ENCODE measurements at regions not wholly inside any gene's neighbourhood (a gene's known extent, or its start where the extent isn't known, plus 50 kb on each side); places are given as distances from the start of the nearest gene placed in this dataset.

- no peak for TF ChIP-seq CTCF (IDR thresholded peaks at IDR 0.05)
- H3K36me3 ChIP-seq (ENCODE audit: insufficient read depth, low read length): no peaks in the 10 kb centered on the region
- H3K27ac ChIP-seq (ENCODE audit: low read depth in 1 of 2, low read length in 2 of 2): no peak overlapping the region
- Mint-ChIP-seq H3K36me3 (ENCODE audit: low read depth) (no peaks in the 10 kb centered on the region), H3K27me3 (no peaks in the 10 kb centered on the region), H3K9me3 (peaks cover 2% of the 10 kb centered on the region), H3K4me3 (no peak overlapping the region), H3K27ac (no peak overlapping the region), H3K4me1 (ENCODE audit: low read depth) (no peaks in the 10 kb centered on the region)
- H3K4me1 ChIP-seq (ENCODE audit: insufficient read depth, low read length): no peaks in the 10 kb centered on the region
- intact Hi-C loops (cut with DNase I, micrococcal nuclease): no loop called here
- POLR2A ChIA-PET: no interaction called here
- DNase-seq (no peak), ATAC-seq (ENCODE audit: poor library complexity) (no peak)
- CTCF ChIA-PET: no interaction called here
- peaks cover 0 to 5% of the 10 kb centered on the region in 2 experiments for H3K9me3 ChIP-seq (ENCODE audit: control insufficient read depth in 1 of 2, insufficient read depth in 1 of 2, low read length in 2 of 2)
- no peak overlapping the region for H3K4me3 ChIP-seq (ENCODE audit: low read length)
- no peaks in the 10 kb centered on the region for H3K27me3 ChIP-seq (ENCODE audit: control insufficient read depth in 1 of 2, insufficient read depth in 2 of 2, low read length in 2 of 2)
These were observed 981.5 kb downstream of the DIAPH3 start for GRCh38 chr13:59182241-59182640.

GRCh38 chr13:59197397-59197796, 966.3 kb downstream of the DIAPH3 start:
- ATAC-seq (ENCODE audit: poor library complexity): no peak
- no peaks in the 10 kb centered on the region for H3K36me3 ChIP-seq (ENCODE audit: insufficient read depth, low read length)
- POLR2A ChIA-PET: no interaction called here
- TF ChIP-seq CTCF (IDR thresholded peaks at IDR 0.05): no peak
- CTCF ChIA-PET: interaction anchor here (0.6 kb wide), 1 partner anchor 1629 kb away, joined by 3 read pairs; no protein-coding TSS in a partner anchor
- no peaks in the 10 kb centered on the region for H3K4me1 Mint-ChIP-seq (ENCODE audit: low read depth)
- H3K4me3 ChIP-seq (ENCODE audit: low read length): no peak overlapping the region
- H3K4me1 ChIP-seq (ENCODE audit: insufficient read depth, low read length): no peaks in the 10 kb centered on the region
- H3K27ac Mint-ChIP-seq: no peak overlapping the region
- H3K4me3 Mint-ChIP-seq: no peak overlapping the region
- intact Hi-C loops (cut with DNase I, micrococcal nuclease): no loop called here
- H3K36me3 Mint-ChIP-seq (ENCODE audit: low read depth): no peaks in the 10 kb centered on the region
- no peak for DNase-seq
- H3K27me3 Mint-ChIP-seq: no peaks in the 10 kb centered on the region
- no peaks in the 10 kb centered on the region for H3K9me3 Mint-ChIP-seq
- H3K27ac ChIP-seq (ENCODE audit: low read depth in 1 of 2, low read length in 2 of 2): no peak overlapping the region
- H3K9me3 ChIP-seq (ENCODE audit: control insufficient read depth in 1 of 2, insufficient read depth in 1 of 2, low read length in 2 of 2): no peaks in the 10 kb centered on the region
- H3K27me3 ChIP-seq (ENCODE audit: control insufficient read depth in 1 of 2, insufficient read depth in 2 of 2, low read length in 2 of 2): no peaks in the 10 kb centered on the region

- Mint-ChIP-seq H3K36me3 (ENCODE audit: low read depth) (no peaks in the 10 kb centered on the region), H3K27me3 (no peaks in the 10 kb centered on the region), H3K27ac (no peak overlapping the region), H3K4me1 (ENCODE audit: low read depth) (no peaks in the 10 kb centered on the region), H3K9me3 (no peaks in the 10 kb centered on the region), H3K4me3 (no peak overlapping the region)
- no peak for DNase-seq
- intact Hi-C loops (cut with DNase I, micrococcal nuclease): no loop called here
- Histone ChIP-seq H3K4me1 (ENCODE audit: insufficient read depth, low read length) (no peaks in the 10 kb centered on the region), H3K27ac (ENCODE audit: low read depth in 1 of 2, low read length in 2 of 2) (no peak overlapping the region), H3K9me3 (ENCODE audit: control insufficient read depth in 1 of 2, insufficient read depth in 1 of 2, low read length in 2 of 2) (no peaks in the 10 kb centered on the region), H3K27me3 (ENCODE audit: control insufficient read depth in 1 of 2, insufficient read depth in 2 of 2, low read length in 2 of 2) (no peaks in the 10 kb centered on the region), H3K36me3 (ENCODE audit: insufficient read depth, low read length) (no peaks in the 10 kb centered on the region), H3K4me3 (ENCODE audit: low read length) (no peak overlapping the region)
- no peak for TF ChIP-seq CTCF (IDR thresholded peaks at IDR 0.05)
- no peak for ATAC-seq (ENCODE audit: poor library complexity)
- POLR2A ChIA-PET: no interaction called here
- CTCF ChIA-PET: no interaction called here
These were observed 961.9 kb downstream of the DIAPH3 start for GRCh38 chr13:59201841-59202240.

All from CD4-positive, alpha-beta T cell (primary cell).